Thyroid gland (tissue), 4 donors: ENCODE measurements at regions not wholly inside any gene's neighbourhood (a gene's known extent, or its start where the extent isn't known, plus 50 kb on each side); places are given as distances from the start of the nearest gene placed in this dataset.

Source experiments
- DNase-seq, 2 donors: peaks; one replicate each; pipeline ENCODE4 v3.0.0-alpha.2; 2019
- H3K27ac ChIP-seq, 3 donors: fragments of 200-600 bp; sonication (generic); 1 replicate in 2 of 3; 2 replicates in 1 of 3; pipeline ENCODE4 v1.5.1; 2016 to 2019; ENCODE audit warnings: mild to moderate bottlenecking in 1 of 3, moderate library complexity in 1 of 3
- H3K27me3 ChIP-seq: fragments of 200-600 bp; sonication (generic); one replicate; pipeline ENCODE4 v1.5.1; 2019
- H3K36me3 ChIP-seq, 2 donors: fragments of 200-600 bp; sonication (generic); one replicate each; pipeline ENCODE4 v1.5.1; 2016 to 2019
- H3K4me1 ChIP-seq, 2 donors: fragments of 200-600 bp; sonication (generic); one replicate each; pipeline ENCODE4 v1.5.1; 2017 to 2019
- H3K4me3 ChIP-seq, 3 donors: fragments of 200-600 bp; sonication (generic); replicated peaks in 1 of 3; 1 replicate in 2 of 3; 2 replicates in 1 of 3; pipeline ENCODE4 v1.5.1; 2016; ENCODE audit warnings: mild to moderate bottlenecking in 1 of 3
- H3K9me3 ChIP-seq: fragments of 200-600 bp; sonication (generic); one replicate; pipeline ENCODE4 v1.5.1; 2017
- POLR2A ChIP-seq, 2 donors: fragments of 450-650 bp; IDR thresholded peaks; one replicate each; pipeline ENCODE4 v1.6.1; 2017; ENCODE audit warnings: antibody characterized with exemption in 2 of 2, mild to moderate bottlenecking in 2 of 2, moderate library complexity in 1 of 2
- WGBS, 2 donors: methylation state at CpG; one replicate each; pipeline ENCODE4 v1.1.5; 2017; 5-methylcytosine and 5-hydroxymethylcytosine counted together
- intact Hi-C: fragments of 100-400 bp; cut with DNase I; formaldehyde crosslinking; loops from one replicate; pipeline ENCODE4 v1.15.1; 2023
- TF ChIP-seq, protein P1 (sequence below), 6 experiments: fragments of 200-600 bp in 3 of 6; fragments of 450-650 bp in 3 of 6; sonication (generic) in 3 of 6; IDR thresholded peaks; one replicate each; pipeline ENCODE4 v1.5.1; 2016 to 2019; ENCODE audit warnings: antibody characterized with exemption in 6 of 6, mild to moderate bottlenecking in 2 of 6, inconsistent platforms in 1 of 6, moderate library complexity in 1 of 6

DNA sequence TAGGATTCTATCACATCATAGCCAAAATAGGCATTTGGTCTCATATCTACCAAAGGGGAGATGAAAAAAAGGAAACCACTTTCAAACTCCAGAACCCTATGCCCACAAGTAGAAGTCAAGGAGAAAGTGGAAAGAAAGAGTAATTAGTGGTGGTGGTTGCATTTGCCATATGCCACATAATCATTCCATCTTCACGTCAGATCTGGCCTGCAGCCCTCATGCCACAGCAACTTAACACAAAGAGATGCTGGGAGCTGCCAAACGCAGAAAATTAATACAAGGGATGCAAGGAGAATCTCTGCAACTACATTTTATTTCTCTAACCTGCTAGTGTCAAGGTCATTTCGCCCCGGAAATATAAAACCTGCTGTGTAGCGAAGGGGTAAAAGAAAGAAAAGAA, 148.6 kb upstream of the FOXN3 start:
- Histone ChIP-seq H3K4me3 (no peak overlapping the region), H3K27me3 (no peaks in the 10 kb centered on the region), H3K27ac (no peak overlapping the region), H3K4me1 (no peaks in the 10 kb centered on the region), H3K9me3 (no peaks in the 10 kb centered on the region), H3K36me3 (no peaks in the 10 kb centered on the region)
- TF ChIP-seq, protein P1, sequence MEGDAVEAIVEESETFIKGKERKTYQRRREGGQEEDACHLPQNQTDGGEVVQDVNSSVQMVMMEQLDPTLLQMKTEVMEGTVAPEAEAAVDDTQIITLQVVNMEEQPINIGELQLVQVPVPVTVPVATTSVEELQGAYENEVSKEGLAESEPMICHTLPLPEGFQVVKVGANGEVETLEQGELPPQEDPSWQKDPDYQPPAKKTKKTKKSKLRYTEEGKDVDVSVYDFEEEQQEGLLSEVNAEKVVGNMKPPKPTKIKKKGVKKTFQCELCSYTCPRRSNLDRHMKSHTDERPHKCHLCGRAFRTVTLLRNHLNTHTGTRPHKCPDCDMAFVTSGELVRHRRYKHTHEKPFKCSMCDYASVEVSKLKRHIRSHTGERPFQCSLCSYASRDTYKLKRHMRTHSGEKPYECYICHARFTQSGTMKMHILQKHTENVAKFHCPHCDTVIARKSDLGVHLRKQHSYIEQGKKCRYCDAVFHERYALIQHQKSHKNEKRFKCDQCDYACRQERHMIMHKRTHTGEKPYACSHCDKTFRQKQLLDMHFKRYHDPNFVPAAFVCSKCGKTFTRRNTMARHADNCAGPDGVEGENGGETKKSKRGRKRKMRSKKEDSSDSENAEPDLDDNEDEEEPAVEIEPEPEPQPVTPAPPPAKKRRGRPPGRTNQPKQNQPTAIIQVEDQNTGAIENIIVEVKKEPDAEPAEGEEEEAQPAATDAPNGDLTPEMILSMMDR (IDR thresholded peaks at IDR 0.05) = no peak
- TF ChIP-seq POLR2A (IDR thresholded peaks at IDR 0.05) = no peak
- intact Hi-C loops = no loop called here
- DNase-seq = no peak
- WGBS, 2 donors = 91 to 94% methylated on average over 5 of the region's 5 CpGs

DNA sequence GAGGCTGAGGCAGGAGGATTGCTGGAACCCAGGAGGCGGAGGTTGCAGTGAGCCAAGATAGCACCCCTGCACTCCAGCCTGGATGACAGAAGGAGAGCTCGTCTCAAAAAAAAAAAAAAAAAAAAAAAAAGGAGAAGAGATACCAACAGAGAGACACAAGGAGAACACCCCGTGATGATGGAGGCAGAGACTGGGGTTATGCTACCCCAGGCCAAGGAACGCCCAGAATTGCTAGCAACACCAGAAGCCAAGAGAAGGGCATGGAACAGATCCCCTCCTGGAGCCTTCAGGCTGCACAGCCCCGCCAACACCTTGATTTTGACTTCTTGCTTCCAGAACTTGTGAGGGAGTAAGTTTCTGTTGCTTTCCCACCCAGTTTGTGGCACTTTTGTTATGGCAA, 148.0 kb upstream of the FOXN3 start:
- Histone ChIP-seq H3K4me1 (no peaks in the 10 kb centered on the region), H3K36me3 (no peaks in the 10 kb centered on the region), H3K27me3 (no peaks in the 10 kb centered on the region), H3K27ac (no peak overlapping the region), H3K4me3 (no peak overlapping the region), H3K9me3 (no peaks in the 10 kb centered on the region)
- no peak for DNase-seq
- TF ChIP-seq POLR2A (IDR thresholded peaks at IDR 0.05) = no peak
- TF ChIP-seq, protein P1 (IDR thresholded peaks at IDR 0.05) = no peak
- WGBS, 2 donors = 90 to 92% methylated on average over 5 of the region's 5 CpGs
- intact Hi-C loops = no loop called here

DNA sequence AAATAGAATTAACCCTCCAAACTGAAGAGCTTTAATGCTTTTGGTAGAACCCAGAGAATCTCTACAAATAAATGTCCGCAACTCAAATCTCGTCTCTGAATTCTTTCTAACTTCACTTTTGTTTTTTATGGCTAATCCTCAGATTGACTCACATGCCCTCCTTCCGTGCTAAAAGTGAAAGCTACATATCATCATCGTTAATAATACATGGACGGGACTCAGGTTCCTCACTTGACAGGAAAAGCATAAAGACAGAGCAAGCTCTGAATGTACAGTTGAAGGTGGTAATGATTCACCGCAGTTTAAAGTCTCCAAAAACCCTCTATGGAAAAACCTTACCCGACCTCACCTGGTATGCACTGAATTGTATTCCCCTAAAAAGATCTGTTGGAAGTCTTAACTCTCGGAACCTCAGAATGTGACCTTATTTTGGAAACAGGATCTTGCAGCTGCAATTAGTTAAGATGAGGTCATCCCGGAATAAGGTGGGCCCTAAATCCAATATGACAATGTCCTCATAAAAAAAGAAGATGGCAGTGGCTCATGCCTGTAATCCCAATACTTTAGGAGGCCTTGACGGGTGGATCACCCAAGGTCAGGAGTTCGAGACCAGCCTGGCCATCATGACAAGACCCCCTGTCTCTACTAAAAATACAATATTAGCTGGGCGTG, 147.4 kb upstream of the FOXN3 start:
- no peaks in the 10 kb centered on the region for H3K9me3 ChIP-seq
- WGBS, 2 donors = 84 to 87% methylated on average over 12 of the region's 12 CpGs
- no peaks in the 10 kb centered on the region for H3K4me1 ChIP-seq
- no peaks in the 10 kb centered on the region for H3K27me3 ChIP-seq
- DNase-seq = no peak
- no peak overlapping the region for H3K27ac ChIP-seq
- intact Hi-C loops = no loop called here
- TF ChIP-seq, protein P1 (IDR thresholded peaks at IDR 0.05) = no peak
- H3K4me3 ChIP-seq = no peak overlapping the region
- H3K36me3 ChIP-seq = no peaks in the 10 kb centered on the region

DNA sequence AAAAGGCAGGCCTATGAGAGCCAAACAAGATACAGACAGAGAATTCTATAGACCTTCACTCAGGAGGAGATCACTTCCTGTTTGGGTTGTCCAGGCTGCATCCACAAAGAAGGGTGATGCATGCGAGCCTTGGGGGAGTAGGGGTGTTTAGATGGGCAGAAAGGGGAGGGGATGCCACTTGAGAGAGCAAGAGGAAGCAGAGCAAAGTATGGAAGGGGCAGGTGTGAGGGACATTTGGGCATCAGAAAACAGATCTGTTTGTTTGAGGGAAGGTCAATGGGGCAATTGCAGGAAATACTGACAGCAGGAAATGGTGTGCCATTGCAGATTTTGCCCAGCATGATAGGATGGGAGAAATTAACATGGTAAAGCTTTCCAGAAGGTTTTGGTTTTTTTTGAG, 146.4 kb upstream of the FOXN3 start:
- DNase-seq = no peak
- Histone ChIP-seq H3K27ac (no peak overlapping the region), H3K9me3 (no peaks in the 10 kb centered on the region), H3K4me1 (no peaks in the 10 kb centered on the region), H3K4me3 (no peak overlapping the region), H3K27me3 (no peaks in the 10 kb centered on the region), H3K36me3 (no peaks in the 10 kb centered on the region)
- WGBS, 2 donors = 91 to 92% methylated on average over 1 of the region's 1 CpG
- TF ChIP-seq POLR2A (IDR thresholded peaks at IDR 0.05) = no peak
- TF ChIP-seq, protein P1 (IDR thresholded peaks at IDR 0.05) = no peak
- intact Hi-C loops = no loop called here

DNA sequence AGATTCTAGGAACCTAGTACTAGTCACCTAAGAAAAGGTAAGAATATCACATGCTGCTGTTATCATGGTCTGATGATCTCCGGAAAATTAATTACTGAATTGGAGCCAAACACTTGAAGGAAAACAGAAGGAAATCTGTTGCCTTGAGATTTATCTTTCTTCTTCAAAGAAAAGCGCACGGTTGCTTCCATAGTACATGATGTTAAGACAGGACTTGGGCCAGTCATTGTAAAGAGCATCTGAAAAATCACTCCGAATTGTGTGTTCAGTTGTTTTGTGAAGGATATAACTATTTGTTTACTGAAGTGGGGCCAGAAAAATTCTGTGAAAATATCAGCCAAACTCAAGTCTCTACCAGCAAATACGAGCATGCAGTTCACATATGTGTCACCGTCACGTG, 134.9 kb upstream of the FOXN3 start:
- intact Hi-C loops = no loop called here
- 87 to 89% methylated on average over 7 of the region's 7 CpGs for WGBS, 2 donors
- no peak for DNase-seq
- Histone ChIP-seq H3K4me3 (no peak overlapping the region), H3K9me3 (no peaks in the 10 kb centered on the region), H3K4me1 (no peaks in the 10 kb centered on the region), H3K27me3 (no peaks in the 10 kb centered on the region), H3K36me3 (no peaks in the 10 kb centered on the region), H3K27ac (no peak overlapping the region)
- TF ChIP-seq, protein P1 (IDR thresholded peaks at IDR 0.05) = no peak
- no peak for TF ChIP-seq POLR2A (IDR thresholded peaks at IDR 0.05)
